ENCODE measurements at regions not wholly inside any gene's neighbourhood (a gene's known extent, or its start where the extent isn't known, plus 50 kb on each side); places are given as distances from the start of the nearest gene placed in this dataset.

- DNase-seq: no peak
- Histone ChIP-seq H3K4me3 (ENCODE audit: control extremely low read depth in 1 of 5, extremely low read depth in 1 of 5, insufficient read depth in 1 of 5, low read depth in 2 of 5, low read length in 4 of 5) (no peak overlapping the region), H3K27ac (ENCODE audit: low read length in 2 of 2) (no peak overlapping the region), H3K79me2 (ENCODE audit: control insufficient read depth, insufficient read depth, low read length) (no peaks in the 10 kb centered on the region), H4K20me1 (ENCODE audit: control insufficient read depth, insufficient read depth, low read length, poor library complexity, severe bottlenecking) (no peaks in the 10 kb centered on the region), H3K9ac (ENCODE audit: low read length) (no peak overlapping the region), H3K4me1 (ENCODE audit: control insufficient read depth in 2 of 2, insufficient read depth in 2 of 2, low read length in 2 of 2) (no peaks in the 10 kb centered on the region), H3K4me2 (replicated peaks; ENCODE audit: low read depth, low read length, poor library complexity, severe bottlenecking) (no peak overlapping the region), H2AFZ (ENCODE audit: insufficient read depth, low read depth, low read length, poor library complexity, severe bottlenecking) (no peak overlapping the region), H3K9me3 (ENCODE audit: control extremely low read depth in 1 of 3, control insufficient read depth in 2 of 3, insufficient read depth in 1 of 3, low read length in 2 of 3) (peaks cover 0 to 3% (median 0%) of the 10 kb centered on the region in 3 donors), H3K36me3 (replicated peaks in 1 of 2; ENCODE audit: control extremely low read depth in 1 of 2, control insufficient read depth in 1 of 2, extremely low read depth in 1 of 2, insufficient read depth in 2 of 2, low read length in 1 of 2) (no peaks in the 10 kb centered on the region), H3K27me3 (replicated peaks in 1 of 4; ENCODE audit: control extremely low read depth in 1 of 4, control insufficient read depth in 3 of 4, insufficient read depth in 4 of 4, low read length in 3 of 4) (peaks cover 0 to 5% (median 0%) of the 10 kb centered on the region in 4 experiments)
- ATAC-seq (ENCODE audit: low read depth): no peak
- CTCF ChIA-PET: no interaction called here
- H3K27me3 Mint-ChIP-seq: peaks cover 12% of the 10 kb centered on the region
- 88% methylated on average over 6 of the region's 14 CpGs for WGBS (ENCODE audit: insufficient coverage)
- POLR2A ChIA-PET: no interaction called here
- H3K4me3 Mint-ChIP-seq: no peak overlapping the region
- no peaks in the 10 kb centered on the region for H3K4me1 Mint-ChIP-seq
- no peaks in the 10 kb centered on the region for H3K9me3 Mint-ChIP-seq (ENCODE audit: insufficient read depth)
- no peak for TF ChIP-seq EZH2 (IDR thresholded peaks at IDR 0.05; ENCODE audit: borderline replicate concordance, insufficient read depth, low read depth, low read length, poor library complexity, severe bottlenecking)
- TF ChIP-seq, protein P1, sequence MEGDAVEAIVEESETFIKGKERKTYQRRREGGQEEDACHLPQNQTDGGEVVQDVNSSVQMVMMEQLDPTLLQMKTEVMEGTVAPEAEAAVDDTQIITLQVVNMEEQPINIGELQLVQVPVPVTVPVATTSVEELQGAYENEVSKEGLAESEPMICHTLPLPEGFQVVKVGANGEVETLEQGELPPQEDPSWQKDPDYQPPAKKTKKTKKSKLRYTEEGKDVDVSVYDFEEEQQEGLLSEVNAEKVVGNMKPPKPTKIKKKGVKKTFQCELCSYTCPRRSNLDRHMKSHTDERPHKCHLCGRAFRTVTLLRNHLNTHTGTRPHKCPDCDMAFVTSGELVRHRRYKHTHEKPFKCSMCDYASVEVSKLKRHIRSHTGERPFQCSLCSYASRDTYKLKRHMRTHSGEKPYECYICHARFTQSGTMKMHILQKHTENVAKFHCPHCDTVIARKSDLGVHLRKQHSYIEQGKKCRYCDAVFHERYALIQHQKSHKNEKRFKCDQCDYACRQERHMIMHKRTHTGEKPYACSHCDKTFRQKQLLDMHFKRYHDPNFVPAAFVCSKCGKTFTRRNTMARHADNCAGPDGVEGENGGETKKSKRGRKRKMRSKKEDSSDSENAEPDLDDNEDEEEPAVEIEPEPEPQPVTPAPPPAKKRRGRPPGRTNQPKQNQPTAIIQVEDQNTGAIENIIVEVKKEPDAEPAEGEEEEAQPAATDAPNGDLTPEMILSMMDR (IDR thresholded peaks at IDR 0.05): no peak
- intact Hi-C loops (cut with micrococcal nuclease): no loop called here
- no peak overlapping the region for H3K27ac Mint-ChIP-seq
These were observed 147.6 kb downstream of the PHETA1 start for GRCh38 chr12:111221062-111222026.

- Histone ChIP-seq H3K4me3 (ENCODE audit: control extremely low read depth in 1 of 5, extremely low read depth in 1 of 5, insufficient read depth in 1 of 5, low read depth in 2 of 5, low read length in 4 of 5) (no peak overlapping the region), H3K27ac (ENCODE audit: low read length in 2 of 2) (no peak overlapping the region), H3K36me3 (replicated peaks in 1 of 2; ENCODE audit: control extremely low read depth in 1 of 2, control insufficient read depth in 1 of 2, extremely low read depth in 1 of 2, insufficient read depth in 2 of 2, low read length in 1 of 2) (no peaks in the 10 kb centered on the region), H2AFZ (ENCODE audit: insufficient read depth, low read depth, low read length, poor library complexity, severe bottlenecking) (no peak overlapping the region), H3K4me1 (ENCODE audit: control insufficient read depth in 2 of 2, insufficient read depth in 2 of 2, low read length in 2 of 2) (no peaks in the 10 kb centered on the region), H3K4me2 (replicated peaks; ENCODE audit: low read depth, low read length, poor library complexity, severe bottlenecking) (no peak overlapping the region), H3K27me3 (replicated peaks in 1 of 4; ENCODE audit: control extremely low read depth in 1 of 4, control insufficient read depth in 3 of 4, insufficient read depth in 4 of 4, low read length in 3 of 4) (peaks cover 0 to 4% (median 0%) of the 10 kb centered on the region in 4 experiments), H3K9me3 (ENCODE audit: control extremely low read depth in 1 of 3, control insufficient read depth in 2 of 3, insufficient read depth in 1 of 3, low read length in 2 of 3) (peaks cover 0 to under 1% (median 0%) of the 10 kb centered on the region in 3 donors), H3K9ac (ENCODE audit: low read length) (no peak overlapping the region), H4K20me1 (ENCODE audit: control insufficient read depth, insufficient read depth, low read length, poor library complexity, severe bottlenecking) (no peaks in the 10 kb centered on the region), H3K79me2 (ENCODE audit: control insufficient read depth, insufficient read depth, low read length) (no peaks in the 10 kb centered on the region)
- TF ChIP-seq, protein P1 (IDR thresholded peaks at IDR 0.05): no peak
- no peak for TF ChIP-seq EZH2 (IDR thresholded peaks at IDR 0.05; ENCODE audit: borderline replicate concordance, insufficient read depth, low read depth, low read length, poor library complexity, severe bottlenecking)
- Mint-ChIP-seq H3K27ac (no peak overlapping the region), H3K27me3 (peaks cover 9% of the 10 kb centered on the region), H3K4me3 (no peak overlapping the region), H3K9me3 (ENCODE audit: insufficient read depth) (no peaks in the 10 kb centered on the region), H3K4me1 (no peaks in the 10 kb centered on the region)
- CTCF ChIA-PET: interaction anchor here (0.7 kb wide), 1 partner anchor 22 kb away, joined by 3 read pairs; no protein-coding TSS in a partner anchor
- DNase-seq (no peak), ATAC-seq (ENCODE audit: low read depth) (no peak)
- no CpG with 5 or more reads among the region's 1 CpG for WGBS (ENCODE audit: insufficient coverage)
- intact Hi-C loops (cut with micrococcal nuclease): no loop called here
- POLR2A ChIA-PET: no interaction called here
These were observed 148.5 kb downstream of the PHETA1 start for GRCh38 chr12:111220363-111220762.
